GM18498 (cell line): ENCODE measurements at regions not wholly inside any gene's neighbourhood (a gene's known extent, or its start where the extent isn't known, plus 50 kb on each side); places are given as distances from the start of the nearest gene placed in this dataset.

Experiments
- ATAC-seq: cut with Tn5 transposase; IDR thresholded peaks from one replicate; pipeline ENCODE4 v1.9.1; 2021; ENCODE audit warnings: mild to moderate bottlenecking, moderate library complexity; ENCODE audit not compliant: unreplicated experiment

DNA sequence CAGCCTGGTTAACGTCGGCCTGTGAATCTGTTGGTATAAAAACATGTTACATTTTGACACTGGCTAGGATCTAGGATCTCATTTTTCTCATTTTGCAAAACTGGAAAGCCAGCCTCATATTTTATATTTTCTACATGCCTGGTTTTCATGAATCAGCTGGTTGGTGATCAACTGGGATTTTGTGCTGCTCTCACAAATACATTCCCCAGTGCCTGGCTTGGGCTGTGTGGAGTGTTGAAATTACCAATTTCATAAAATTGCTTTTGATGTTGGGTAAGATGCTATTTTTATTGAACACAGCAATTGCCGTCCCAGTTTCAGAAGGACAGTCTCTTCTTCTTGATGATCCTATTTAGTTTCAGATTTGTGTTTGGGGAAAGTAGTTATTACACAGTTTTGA, 604.3 kb downstream of the TAFA4 start:
- no peak for ATAC-seq

DNA sequence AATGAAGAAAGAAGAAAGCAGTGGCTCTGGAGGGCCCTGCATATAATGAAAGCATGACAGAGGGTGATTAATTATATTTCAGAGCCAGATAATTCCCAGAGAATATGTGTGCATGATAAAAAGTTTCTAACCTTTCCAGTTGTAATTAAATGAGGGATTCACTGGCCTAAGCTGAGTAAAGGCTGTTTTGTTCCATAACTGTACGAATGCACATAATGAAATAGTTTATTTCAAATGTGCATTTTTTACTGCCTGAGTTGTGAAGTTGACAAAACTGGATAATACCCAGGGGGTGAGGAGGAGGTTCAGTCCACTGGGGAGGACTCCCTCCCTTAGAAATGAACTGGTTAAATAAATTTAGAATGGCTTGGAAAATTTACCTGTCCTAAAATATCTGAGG, 616.4 kb downstream of the TAFA4 start:
- ATAC-seq: no peak

DNA sequence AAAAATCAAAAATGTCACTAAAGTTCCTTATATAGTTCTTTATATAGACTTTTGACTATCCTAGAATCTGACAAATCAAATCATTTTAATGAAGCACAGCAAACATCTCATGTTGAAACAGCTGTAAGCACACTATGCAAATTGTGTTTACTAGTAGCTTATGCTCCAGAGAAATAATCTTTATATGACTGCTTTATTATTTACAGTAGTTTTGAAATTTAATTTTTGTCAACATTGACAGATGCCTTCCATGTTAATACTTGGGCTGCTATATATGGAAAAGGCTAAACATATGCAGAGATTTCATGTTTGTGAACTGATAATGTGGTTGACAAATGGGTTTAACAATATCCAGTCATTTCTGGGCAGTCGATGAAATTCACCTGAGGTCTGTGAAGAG, 616.8 kb downstream of the TAFA4 start:
- no peak for ATAC-seq

DNA sequence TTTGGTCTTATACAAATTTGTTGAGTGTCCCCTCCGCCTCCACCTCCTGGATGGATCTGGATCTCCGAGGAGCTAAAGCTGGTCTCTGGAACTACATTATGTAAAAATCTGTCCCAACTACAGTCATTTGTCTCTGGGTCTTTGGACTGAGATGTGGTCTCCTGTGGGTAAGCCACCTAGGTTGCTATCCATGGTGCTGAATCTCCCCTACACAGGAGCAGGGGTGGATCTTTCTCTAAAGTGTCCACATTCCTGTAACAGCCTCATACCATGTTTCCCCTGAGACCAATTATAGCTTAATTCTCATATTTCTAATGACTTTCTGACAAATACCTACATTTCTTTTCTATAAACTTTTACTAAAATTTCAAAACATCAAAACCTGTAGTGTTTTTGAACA, 625.8 kb downstream of the TAFA4 start:
- no peak for ATAC-seq

DNA sequence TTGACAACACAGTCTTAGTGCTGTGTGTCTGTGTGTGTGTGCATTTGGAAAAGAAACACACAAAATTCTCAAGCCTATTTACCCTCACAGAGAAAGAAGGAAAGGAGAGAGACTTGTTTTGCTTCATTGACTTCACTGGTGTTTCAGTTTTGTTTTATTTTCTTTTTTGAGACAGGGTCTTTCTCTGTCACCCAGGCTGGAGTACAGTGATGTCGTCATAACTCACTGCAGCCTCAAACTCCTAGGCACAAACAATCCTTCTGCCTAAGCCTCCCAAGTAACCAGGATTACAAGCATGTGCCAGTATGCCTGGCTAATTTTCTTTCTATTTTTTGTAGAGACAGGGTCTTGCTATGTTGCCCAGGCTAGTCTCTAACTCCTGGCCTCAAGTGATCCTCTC, 636.9 kb downstream of the TAFA4 start:
- no peak for ATAC-seq

DNA sequence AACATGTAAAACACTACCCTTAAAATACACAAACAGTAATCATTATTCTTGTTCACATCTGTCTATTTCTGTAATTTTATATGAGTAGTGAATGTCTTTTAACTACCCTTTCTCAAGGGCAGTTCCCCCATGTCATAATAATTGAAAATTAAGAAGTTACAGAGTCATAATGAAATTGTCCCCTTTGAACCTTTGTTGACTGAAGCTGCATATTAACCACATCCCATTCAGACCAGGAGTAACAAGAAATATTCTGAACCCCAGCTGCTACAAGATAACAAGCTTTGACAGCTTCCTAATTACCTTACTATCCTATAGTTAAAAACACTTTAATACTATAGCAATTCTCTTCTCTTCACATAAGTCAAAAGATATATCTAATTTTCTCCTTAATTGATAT, 635.9 kb upstream of the SUCLG2 start:
- no peak for ATAC-seq

DNA sequence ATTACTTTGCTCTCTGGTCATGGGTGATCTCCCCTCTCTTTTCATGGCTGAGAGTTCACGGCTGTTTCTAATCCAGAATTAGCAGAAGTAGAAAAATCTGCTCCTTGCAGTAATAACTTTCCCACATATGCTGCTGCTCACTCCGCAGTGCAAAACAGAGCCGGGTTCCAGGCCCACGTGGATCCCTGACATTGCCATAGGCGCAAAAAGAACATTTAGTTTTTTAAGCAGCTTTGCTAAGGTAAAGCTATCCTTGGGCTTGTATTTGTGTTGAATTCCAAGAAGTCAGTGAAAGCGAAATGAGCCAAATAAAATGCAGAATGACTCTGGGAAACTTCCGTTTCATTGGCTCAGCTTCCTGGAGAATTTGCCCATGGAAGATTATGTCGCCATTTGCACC, 633.7 kb upstream of the SUCLG2 start:
- no peak for ATAC-seq

DNA sequence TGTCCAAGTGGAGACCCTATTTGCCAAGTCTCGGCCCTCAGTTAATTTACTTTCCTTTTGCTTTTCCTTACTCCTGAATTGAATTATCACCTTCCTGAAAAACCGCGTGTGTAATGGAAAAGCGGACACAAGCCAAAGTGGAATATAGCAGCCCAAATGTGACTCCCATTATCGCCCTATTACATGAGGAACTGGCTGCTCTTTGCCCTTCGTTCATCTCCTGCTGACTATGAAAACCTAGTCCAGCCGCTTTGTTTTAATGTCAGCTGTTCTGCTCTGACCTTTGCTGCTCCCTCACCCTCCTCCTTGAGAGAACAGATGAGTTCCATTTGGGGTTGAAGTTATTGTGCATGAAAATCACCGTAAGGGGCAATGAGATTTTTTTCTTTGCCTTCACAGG, 632.7 kb upstream of the SUCLG2 start:
- no peak for ATAC-seq

DNA sequence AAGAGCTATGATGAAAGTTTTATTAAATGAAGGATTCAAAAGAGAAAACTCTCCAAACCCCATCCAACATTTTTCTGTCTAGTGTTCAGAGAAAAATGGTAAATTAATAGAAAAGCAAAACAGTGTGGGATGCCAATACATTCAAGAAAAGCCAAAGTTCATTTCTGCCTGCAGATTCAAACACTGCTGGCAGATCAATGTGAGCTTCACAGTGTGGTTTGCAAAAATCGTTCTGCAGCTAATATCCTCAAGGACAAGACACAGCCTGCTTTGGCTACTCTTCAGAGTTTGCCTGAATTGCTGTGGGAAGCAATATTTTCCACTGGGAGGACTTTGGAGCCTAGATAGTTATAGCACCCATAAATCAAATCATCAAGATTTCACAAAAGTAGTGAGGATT, 619.9 kb upstream of the SUCLG2 start:
- ATAC-seq: no peak

DNA sequence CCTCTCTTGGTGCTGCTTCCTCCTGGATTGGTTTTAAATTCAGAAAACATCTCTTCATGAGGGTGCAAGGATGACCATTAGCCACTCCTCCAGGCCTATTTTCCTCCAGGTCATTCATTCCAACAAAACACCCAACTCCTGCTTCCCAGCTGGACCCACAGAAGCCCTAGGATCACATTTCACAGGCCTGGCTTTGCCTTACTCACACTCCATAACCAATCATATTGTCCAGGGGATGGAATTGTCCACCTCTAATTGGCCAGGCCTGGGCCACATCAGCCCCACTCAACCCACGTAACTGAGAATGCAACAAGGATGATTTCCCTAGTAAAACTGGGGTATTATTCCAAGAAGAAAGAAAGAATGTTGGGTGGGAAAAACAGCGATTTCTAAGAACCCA, 616.7 kb upstream of the SUCLG2 start:
- ATAC-seq: no peak

DNA sequence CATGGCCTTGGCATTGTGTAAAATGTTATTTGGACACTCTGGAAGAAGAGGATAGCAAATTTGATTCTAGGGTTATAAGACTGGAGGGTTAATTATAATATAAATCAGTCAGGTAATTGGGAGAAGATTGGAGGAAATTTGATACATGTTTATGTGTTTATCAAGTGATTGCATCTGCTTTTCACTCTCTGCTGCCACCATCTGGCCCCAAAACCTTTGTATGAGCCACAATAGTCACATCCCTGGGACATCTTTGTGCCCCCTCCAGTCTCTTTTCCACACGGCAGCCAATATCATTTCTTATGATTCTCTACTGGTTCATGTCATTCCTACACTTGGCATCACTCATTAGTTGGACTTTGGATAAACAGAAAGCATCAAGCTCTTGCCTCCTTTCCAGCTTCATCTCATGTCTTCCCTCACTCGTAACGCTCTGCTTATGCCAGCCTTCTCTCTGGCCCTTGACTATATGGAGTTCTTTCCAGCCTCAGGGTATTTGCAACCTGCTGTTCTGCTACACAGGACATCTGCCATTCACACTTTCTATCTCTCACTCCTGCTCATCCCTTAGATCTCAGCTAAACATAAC, 602.3 kb upstream of the SUCLG2 start:
- no peak for ATAC-seq

DNA sequence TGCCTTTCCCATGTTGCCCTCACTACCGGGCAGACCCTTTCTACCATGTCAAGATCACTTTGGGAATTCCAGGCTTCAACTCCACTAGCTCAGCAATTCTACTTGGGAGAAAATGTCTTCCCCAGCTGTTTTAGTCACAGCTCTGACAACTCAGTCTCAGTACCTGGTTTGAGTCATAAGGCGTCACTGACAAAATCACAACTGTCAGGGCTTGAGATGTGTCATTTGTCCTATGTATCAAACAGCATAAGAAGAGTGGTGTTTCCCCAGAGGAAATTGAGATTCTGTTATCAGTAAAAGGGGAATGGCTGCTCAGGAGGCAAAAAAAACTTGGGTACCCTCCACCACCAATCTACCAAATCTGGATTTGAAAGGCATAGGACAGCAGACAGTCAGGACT, 594.9 kb upstream of the SUCLG2 start:
- ATAC-seq: no peak

DNA sequence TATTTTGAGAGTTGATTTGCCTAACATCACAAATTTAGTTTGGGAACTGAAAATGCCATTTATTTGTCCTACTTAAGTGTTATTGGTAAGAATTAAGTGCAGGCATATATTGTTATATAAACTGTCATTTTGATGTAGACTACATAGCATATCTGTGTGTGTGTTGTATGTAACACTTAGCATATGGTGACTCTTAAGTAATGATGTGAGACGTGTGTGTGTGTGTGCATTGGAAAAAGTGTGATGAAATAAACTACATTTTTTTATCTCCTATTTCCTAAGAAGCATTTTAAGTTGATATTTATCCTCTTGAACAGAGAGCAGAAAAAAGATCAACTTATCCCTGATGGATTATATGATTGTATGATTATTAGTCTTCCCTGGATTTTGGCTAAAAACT, 588.2 kb upstream of the SUCLG2 start:
- ATAC-seq: no peak

DNA sequence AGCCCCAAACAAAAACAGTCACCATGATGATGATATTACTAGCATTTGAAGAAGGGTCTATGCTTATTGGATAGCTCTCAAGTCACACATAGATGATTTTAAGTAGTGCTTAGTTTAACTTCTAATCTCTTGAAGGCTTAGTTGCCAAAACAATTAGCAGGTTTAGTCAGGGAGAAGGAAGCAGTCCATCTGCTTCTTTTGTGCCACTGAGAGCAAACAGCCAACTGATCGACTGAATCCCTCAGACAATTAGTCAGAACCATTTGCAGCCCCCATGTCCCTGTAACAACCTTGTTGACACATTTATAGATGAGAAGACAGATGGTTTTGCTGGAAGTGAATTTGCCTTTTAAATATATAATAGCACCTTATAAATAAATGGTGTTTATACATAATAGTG, 585.1 kb upstream of the SUCLG2 start:
- ATAC-seq: no peak

DNA sequence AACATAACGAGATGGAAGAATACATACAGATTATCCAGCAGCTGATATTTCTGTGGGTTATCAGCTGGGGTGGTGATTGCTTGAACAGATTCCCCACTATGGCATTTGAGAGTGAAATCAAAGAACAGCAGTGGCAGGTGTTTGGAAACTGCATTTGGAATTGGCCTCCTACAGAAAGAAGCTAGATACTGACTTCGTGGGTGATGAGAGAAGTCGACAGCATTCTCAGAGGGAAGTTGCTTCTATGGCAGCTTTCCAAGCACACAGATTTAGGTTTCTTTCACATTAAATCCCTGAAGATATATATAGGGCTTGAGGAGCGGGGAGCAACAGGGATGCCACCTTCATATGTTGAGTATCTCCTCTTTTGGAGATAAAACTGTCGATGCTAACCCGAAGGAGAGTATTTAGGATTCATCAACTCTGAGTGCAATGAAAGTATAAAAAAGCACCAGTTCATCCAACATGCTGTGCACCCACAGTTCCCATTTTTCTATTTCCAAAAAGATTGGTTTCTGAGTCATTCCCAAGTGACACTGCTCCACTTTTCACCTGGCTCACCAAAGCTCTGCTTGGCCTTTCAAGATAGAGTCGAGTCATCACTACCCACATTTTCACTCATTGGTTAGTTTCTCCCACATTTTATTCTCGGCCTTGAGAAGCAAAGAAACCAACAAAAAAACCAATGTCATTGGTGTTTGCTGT, 579.8 kb upstream of the SUCLG2 start:
- ATAC-seq: no peak

DNA sequence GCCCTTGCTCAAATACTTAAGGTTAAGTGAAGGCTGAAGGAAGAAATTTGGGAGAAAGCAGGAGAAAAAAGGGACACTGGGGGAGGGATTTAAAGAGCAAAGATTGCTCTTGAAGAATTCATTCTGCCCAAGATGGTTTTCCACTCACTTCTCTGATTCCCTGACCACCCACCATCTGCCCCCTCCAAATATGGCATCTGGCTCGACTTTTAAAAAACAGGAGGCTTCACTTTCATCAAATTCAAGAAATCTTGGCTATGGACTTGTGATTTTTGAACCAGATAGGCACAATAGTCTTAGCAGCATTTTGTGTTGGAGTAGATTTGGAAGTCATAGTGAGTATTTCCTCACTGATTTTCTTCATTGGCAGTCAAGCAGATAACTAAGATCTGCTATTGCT, 574.4 kb upstream of the SUCLG2 start:
- no peak for ATAC-seq

DNA sequence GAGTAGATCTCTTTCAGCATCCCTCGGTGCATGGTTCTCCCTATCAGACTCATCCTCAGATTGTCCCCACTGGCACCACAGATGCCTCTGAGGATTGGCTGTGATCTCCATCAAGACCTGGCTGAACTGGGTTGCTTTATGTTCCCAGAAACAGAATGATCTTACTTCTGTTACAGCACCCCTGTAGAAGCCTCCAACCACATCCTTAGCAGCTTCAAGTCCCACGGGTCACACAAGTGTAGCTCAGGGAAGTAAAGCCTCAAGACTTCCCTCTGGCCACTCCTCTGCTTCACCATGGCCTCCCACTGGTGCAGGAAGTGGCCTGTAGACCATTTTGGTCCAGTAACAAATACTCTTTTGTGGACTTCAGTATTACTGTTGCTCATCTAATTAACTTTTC, 566.4 kb upstream of the SUCLG2 start:
- no peak for ATAC-seq

DNA sequence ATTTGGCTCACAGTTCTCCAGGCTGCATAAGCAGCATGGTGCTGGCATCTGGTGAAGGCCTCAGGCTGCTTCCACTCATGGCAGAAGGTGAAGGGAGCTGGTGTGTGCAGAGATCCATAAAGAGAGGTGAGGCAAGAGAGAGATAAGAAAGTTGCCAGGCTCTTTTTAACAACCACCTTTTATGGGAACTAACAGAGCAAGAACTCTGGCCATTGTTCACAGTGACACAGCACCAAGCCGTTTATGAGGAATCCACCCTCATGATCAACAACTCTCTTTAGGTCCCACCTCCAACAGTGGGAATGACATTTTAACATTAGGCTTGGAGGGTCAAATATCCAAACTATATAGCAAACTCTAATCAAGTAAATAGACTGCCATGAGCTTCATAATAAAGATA, 557.2 kb upstream of the SUCLG2 start:
- no peak for ATAC-seq

DNA sequence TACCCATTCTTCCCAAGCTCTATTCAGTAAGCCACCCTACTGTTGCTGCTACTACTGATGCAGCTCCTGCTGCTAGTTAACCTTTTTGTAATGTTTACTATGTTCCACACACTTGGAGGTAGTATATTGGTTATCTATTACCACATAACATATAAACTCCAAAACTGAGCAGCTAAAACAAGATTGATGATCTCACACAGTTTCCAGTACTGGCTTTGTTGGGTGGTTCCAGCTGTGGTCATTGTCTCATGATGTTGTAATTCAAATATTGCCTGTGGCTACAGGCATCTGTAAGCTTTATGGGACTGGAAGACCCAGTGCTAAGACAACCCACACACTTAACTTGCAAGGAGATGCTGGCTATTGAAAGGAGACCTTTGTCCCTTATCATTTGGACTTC, 556.2 kb upstream of the SUCLG2 start:
- no peak for ATAC-seq

DNA sequence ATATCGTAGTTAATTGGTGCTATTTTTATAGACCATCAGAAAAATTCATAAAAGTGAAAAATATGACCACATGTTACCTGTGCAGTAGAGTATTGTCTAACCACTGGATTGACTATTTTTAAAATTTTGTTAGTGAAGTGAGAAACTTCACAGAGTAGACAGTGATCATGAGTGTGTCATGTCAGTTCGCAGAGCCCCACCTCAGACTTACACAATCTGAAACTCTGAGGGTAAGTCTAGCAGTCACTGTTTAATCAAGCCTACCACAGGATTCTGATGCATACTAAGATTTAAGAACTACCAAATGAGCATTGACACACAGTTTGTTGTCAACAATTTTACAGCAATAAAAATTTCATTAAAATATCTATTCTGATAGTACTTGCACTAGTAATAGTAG, 552.9 kb upstream of the SUCLG2 start:
- ATAC-seq: no peak

DNA sequence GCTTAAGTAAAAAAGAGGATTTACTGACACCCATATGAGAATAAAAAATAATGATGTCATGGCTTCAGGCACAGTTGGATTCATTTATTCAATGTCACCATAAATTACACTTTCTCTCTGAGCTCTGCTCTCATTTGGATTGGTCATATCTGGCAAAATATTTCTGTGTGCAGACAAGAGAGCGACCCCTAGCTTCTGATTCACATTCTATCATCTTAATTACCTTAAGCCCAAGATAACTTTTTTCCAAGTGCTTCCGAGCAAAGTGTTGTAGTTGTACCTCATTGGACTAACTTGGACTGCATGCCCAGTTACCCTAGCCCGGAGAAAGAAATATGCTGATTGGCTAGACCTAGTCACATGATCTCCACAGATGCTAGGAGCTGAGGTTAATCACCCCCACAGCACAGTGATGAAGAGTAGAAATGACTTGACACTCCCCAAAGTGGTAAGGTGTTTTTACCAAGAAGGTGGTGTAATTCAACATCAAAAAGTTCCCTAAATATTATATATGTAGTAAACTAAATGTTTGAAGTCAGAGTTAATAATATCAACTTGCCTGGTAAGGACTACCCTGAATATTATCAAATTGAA, 552.2 kb upstream of the SUCLG2 start:
- ATAC-seq: no peak

DNA sequence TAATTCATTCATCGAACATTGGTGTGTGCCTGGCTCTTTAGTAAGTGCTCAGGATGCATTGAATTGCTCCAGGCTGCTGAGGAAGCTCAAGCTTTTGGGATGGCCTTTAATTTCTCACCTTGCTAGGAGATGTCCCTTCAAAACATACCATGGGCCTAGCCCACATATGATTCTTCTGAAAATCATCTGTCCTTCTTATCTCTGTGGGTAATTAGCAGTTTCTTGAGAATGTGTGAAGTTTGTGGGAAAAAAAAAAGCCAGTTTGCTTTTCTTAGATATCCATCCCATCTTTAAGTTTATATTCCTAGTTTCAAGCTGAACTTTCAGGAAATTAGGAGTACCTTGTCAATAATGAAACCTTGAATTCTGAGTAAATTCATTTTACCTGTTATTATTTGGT, 532.3 kb upstream of the SUCLG2 start:
- ATAC-seq: no peak

DNA sequence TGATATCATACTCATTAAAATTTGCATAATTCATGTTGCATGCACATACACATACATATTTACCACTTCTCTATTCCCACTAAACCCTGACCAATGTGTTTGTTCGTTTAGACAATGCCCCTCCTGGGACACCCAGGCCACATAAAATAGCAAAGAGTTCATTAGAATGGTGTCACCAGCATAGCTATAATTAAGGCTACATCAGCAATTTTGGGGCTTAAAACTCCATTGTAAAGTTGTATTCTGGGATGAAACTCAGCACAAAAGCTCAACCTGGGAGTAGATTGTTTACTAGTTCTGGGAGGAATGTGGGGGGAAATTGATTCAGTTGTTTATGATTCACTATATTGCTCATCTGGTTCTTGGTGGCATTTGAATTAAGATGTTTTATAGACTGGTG, 522.2 kb upstream of the SUCLG2 start:
- no peak for ATAC-seq
